22Rv1 (cell line): ENCODE measurements at regions not wholly inside any gene's neighbourhood (a gene's known extent, or its start where the extent isn't known, plus 50 kb on each side); places are given as distances from the start of the nearest gene placed in this dataset.
"Not testable (repeated sequence)": the region's sequence is repeated elsewhere in the genome, so short reads cannot be mapped to it uniquely, and the experiment has no call there.

Source experiments
- ZFX ChIP-seq: fragments of 450-650 bp; IDR thresholded peaks from 2 replicates; pipeline ENCODE4 v1.6.1; 2017; ENCODE audit warnings: antibody characterized with exemption, borderline replicate concordance
- TF ChIP-seq, protein P1 (sequence below): fragments of 450-650 bp; IDR thresholded peaks from 2 replicates; pipeline ENCODE4 v1.5.1; 2017; ENCODE audit warnings: mild to moderate bottlenecking

DNA sequence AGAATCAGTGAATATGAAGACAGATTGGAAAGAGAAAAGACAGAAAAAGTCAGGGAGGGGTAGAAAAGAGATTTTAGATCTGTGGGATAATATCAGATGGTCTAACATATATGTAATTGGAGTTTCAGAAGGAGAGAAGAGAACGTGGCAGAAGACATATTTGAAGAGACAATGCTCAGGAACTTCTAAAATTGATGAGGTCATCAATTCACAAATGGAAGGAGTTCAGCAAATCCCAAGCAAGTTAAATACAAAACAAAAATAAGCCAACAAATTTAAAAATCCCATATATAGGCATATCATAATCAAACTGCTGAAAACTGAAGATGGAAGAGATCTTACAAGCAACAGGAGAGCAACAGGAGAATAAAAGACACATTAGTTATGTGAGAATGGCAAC, 87.3 kb downstream of the SYT15B start:
- TF ChIP-seq, protein P1, sequence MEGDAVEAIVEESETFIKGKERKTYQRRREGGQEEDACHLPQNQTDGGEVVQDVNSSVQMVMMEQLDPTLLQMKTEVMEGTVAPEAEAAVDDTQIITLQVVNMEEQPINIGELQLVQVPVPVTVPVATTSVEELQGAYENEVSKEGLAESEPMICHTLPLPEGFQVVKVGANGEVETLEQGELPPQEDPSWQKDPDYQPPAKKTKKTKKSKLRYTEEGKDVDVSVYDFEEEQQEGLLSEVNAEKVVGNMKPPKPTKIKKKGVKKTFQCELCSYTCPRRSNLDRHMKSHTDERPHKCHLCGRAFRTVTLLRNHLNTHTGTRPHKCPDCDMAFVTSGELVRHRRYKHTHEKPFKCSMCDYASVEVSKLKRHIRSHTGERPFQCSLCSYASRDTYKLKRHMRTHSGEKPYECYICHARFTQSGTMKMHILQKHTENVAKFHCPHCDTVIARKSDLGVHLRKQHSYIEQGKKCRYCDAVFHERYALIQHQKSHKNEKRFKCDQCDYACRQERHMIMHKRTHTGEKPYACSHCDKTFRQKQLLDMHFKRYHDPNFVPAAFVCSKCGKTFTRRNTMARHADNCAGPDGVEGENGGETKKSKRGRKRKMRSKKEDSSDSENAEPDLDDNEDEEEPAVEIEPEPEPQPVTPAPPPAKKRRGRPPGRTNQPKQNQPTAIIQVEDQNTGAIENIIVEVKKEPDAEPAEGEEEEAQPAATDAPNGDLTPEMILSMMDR: not testable (repeated sequence)
- not testable (repeated sequence) for TF ChIP-seq ZFX
